ENCODE measurements at regions not wholly inside any gene's neighbourhood (a gene's known extent, or its start where the extent isn't known, plus 50 kb on each side); places are given as distances from the start of the nearest gene placed in this dataset.

DNA sequence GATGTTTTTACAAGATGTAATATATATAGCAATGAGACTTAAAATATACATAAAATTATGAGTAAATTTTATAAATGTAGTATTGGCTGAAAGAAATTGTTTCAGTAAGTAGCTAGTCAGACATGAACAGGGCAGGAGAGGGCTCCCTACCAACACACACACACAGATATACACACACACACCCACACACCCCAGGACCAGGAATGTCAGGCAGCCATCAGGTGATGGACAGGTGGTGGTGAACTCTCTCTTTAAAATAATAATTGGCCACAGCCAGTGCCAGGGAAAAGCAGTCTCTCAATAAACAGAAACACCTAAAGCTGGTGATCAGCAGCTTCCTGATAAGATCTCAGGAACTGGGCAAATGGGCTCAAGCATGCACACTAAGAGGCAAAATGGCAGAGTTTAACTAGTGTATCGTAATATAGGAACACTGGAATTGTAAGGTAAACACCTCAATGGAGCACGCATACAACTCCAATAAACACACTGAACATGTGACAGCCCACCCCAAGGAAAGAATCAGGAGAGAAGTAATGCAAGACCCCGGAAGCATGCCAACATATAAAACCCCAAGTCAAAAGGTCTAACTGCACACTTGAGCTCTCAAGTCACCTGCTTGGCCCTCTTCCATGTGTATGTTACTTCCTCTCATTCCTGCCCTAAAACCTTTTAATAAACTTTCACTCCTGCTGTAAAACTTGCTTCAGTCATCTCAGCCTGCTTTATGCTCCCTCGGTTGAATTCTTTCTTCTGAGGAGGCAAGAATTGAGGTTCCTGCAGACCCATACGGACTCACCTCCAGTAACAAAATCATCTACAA lies 1034.1 kb upstream of the SEMA6D start:
- TF ChIP-seq, protein P1, sequence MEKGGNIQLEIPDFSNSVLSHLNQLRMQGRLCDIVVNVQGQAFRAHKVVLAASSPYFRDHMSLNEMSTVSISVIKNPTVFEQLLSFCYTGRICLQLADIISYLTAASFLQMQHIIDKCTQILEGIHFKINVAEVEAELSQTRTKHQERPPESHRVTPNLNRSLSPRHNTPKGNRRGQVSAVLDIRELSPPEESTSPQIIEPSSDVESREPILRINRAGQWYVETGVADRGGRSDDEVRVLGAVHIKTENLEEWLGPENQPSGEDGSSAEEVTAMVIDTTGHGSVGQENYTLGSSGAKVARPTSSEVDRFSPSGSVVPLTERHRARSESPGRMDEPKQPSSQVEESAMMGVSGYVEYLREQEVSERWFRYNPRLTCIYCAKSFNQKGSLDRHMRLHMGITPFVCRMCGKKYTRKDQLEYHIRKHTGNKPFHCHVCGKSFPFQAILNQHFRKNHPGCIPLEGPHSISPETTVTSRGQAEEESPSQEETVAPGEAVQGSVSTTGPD (CRISPR knock-in tag; IDR thresholded peaks at IDR 0.05) = no peak
- TF ChIP-seq EZH2 (conservative IDR thresholded peaks at IDR 0.05; ENCODE audit: low read depth, low read length) = no peak
- TF ChIP-seq TAF1 (CRISPR knock-in tag; IDR thresholded peaks at IDR 0.05) = no peak
- TF ChIP-seq POLR2A (IDR thresholded peaks at IDR 0.05; ENCODE audit: insufficient read depth in 1 of 2, low read depth in 2 of 2, low read length in 2 of 2) = no peak
- TF ChIP-seq, protein P2, sequence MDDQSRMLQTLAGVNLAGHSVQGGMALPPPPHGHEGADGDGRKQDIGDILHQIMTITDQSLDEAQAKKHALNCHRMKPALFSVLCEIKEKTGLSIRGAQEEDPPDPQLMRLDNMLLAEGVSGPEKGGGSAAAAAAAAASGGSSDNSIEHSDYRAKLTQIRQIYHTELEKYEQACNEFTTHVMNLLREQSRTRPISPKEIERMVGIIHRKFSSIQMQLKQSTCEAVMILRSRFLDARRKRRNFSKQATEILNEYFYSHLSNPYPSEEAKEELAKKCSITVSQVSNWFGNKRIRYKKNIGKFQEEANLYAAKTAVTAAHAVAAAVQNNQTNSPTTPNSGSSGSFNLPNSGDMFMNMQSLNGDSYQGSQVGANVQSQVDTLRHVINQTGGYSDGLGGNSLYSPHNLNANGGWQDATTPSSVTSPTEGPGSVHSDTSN (CRISPR knock-in tag; IDR thresholded peaks at IDR 0.05; ENCODE audit: borderline replicate concordance) = no peak
- no peak for TF ChIP-seq ZNF263 (CRISPR knock-in tag; IDR thresholded peaks at IDR 0.05)
- no peak for TF ChIP-seq BRCA1 (CRISPR knock-in tag; IDR thresholded peaks at IDR 0.05)
